ENCODE measurements at regions not wholly inside any gene's neighbourhood (a gene's known extent, or its start where the extent isn't known, plus 50 kb on each side); places are given as distances from the start of the nearest gene placed in this dataset.
"Not testable (repeated sequence)": the region's sequence is repeated elsewhere in the genome, so short reads cannot be mapped to it uniquely, and the experiment has no call there.

GRCh38 chr7:82669141-82669540 is 225.6 kb upstream of the CACNA2D1 start:
- no peak for TF ChIP-seq CTCF (IDR thresholded peaks at IDR 0.05)
- no peak for TF ChIP-seq POLR2A (IDR thresholded peaks at IDR 0.05)
- WGBS, 2 donors: 76 to 84% methylated on average over 1 of the region's 1 CpG
- intact Hi-C loops (cut with DNase I): no loop called here
- no peak overlapping the region for H3K27ac ChIP-seq
- no peak overlapping the region for H3K4me3 ChIP-seq
- H3K4me1 ChIP-seq: no peaks in the 10 kb centered on the region
- ATAC-seq: no peak
- no peaks in the 10 kb centered on the region for H3K27me3 ChIP-seq
- H3K36me3 ChIP-seq (replicated peaks in 1 of 2; ENCODE audit: insufficient read depth in 1 of 2, low read depth in 2 of 2): no peaks in the 10 kb centered on the region
- DNase-seq: no peak
- H3K9me3 ChIP-seq: no peaks in the 10 kb centered on the region

GRCh38 chr7:82668676-82669075 is 225.1 kb upstream of the CACNA2D1 start:
- H3K4me1 ChIP-seq: no peaks in the 10 kb centered on the region
- WGBS, 2 donors: 41 to 49% methylated on average over 2 of the region's 2 CpGs
- no peaks in the 10 kb centered on the region for H3K36me3 ChIP-seq (replicated peaks in 1 of 2; ENCODE audit: insufficient read depth in 1 of 2, low read depth in 2 of 2)
- no peaks in the 10 kb centered on the region for H3K9me3 ChIP-seq
- no peak overlapping the region for H3K4me3 ChIP-seq
- intact Hi-C loops (cut with DNase I): no loop called here
- DNase-seq: no peak
- H3K27ac ChIP-seq: no peak overlapping the region
- no peaks in the 10 kb centered on the region for H3K27me3 ChIP-seq
- TF ChIP-seq CTCF (IDR thresholded peaks at IDR 0.05): no peak
- no peak for TF ChIP-seq POLR2A (IDR thresholded peaks at IDR 0.05)
- no peak for ATAC-seq

GRCh38 chr7:82665966-82666507 is 222.5 kb upstream of the CACNA2D1 start:
- intact Hi-C loops (cut with DNase I): no loop called here

DNA sequence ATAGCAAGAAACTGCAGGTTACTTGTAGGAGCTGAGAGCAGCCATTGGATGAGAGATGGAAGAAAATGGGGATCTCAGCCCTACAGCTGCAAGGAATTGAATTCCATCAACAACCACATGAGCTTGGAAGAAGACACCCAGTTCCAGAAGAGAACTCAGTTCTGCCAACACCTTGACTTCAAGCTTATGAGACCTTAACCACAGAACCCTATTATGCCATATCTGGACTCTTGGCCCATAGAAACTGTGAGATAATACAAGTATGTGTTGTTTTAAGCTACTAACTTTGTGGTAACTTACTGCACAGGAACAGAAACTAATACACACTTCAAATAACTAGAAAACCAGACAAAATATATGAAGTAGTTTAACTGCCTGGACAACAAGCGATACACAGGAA is 212.4 kb upstream of the CACNA2D1 start:
- DNase-seq (no peak), ATAC-seq (no peak)
- H3K27ac ChIP-seq: no peak overlapping the region
- TF ChIP-seq POLR2A (IDR thresholded peaks at IDR 0.05) (no peak), CTCF (IDR thresholded peaks at IDR 0.05) (no peak)
- intact Hi-C loops (cut with DNase I): no loop called here
- H3K36me3 ChIP-seq (replicated peaks in 1 of 2; ENCODE audit: insufficient read depth in 1 of 2, low read depth in 2 of 2): no peaks in the 10 kb centered on the region
- 74 to 90% methylated on average over 1 of the region's 1 CpG for WGBS, 2 donors
- no peaks in the 10 kb centered on the region for H3K9me3 ChIP-seq
- H3K4me1 ChIP-seq: no peaks in the 10 kb centered on the region
- H3K27me3 ChIP-seq: no peaks in the 10 kb centered on the region
- no peak overlapping the region for H3K4me3 ChIP-seq

More at GRCh38 chr7:82665966-82666507, 222.5 kb upstream of the CACNA2D1 start:
- Histone ChIP-seq H3K27ac (no peak overlapping the region), H3K4me1 (no peaks in the 10 kb centered on the region), H3K36me3 (replicated peaks in 1 of 2; ENCODE audit: insufficient read depth in 1 of 2, low read depth in 2 of 2) (no peaks in the 10 kb centered on the region), H3K27me3 (no peaks in the 10 kb centered on the region), H3K4me3 (no peak overlapping the region), H3K9me3 (no peaks in the 10 kb centered on the region)
- DNase-seq (no peak), ATAC-seq (no peak)
- WGBS, 2 donors: 43 to 45% methylated on average over 5 of the region's 5 CpGs
- TF ChIP-seq POLR2A (IDR thresholded peaks at IDR 0.05) (no peak), CTCF (IDR thresholded peaks at IDR 0.05) (no peak)

DNA sequence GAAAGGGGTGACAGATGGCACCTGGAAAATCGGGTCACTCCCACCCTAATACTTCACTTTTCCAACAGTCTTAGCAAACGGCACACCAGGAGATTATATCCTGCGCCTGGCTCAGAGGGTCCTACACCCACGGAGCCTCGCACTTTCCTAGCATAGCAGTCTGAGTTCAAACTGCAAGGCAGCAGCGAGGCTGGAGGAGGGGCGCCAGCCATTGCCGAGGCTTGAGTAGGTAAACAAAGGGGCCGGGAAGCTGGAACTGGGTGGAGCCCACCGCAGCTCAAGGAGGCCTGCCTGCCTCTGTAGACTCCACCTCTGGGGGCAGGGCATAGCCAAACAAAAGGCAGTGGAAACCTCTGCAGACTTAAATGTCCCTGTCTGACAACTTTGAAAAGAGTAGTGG is 206.5 kb upstream of the CACNA2D1 start:
- ATAC-seq; H3K27me3 ChIP-seq; H3K9me3 ChIP-seq; DNase-seq; H3K4me1 ChIP-seq; H3K4me3 ChIP-seq; H3K27ac ChIP-seq; intact Hi-C loops (cut with DNase I); H3K36me3 ChIP-seq (replicated peaks in 1 of 2; ENCODE audit: insufficient read depth in 1 of 2, low read depth in 2 of 2): not testable (repeated sequence)
- 71 to 76% methylated on average over 10 of the region's 10 CpGs for WGBS, 2 donors
